HCT116 (cell line): ENCODE measurements at regions not wholly inside any gene's neighbourhood (a gene's known extent, or its start where the extent isn't known, plus 50 kb on each side); places are given as distances from the start of the nearest gene placed in this dataset.

Source experiments
- ATAC-seq: fragments of 200-7000 bp; cut with Tn5 transposase; 2 replicates; pipeline ENCODE4 v1.9.1; 2020; ENCODE audit warnings: mild to moderate bottlenecking, moderate library complexity
- BruUV-seq: library from RNA; stranded (reverse); fragments of 400-500 nt; replicated peaks from 2 replicates; lab custom pipeline; 2021; lab: Mats Ljungman, UMichigan
- CTCF ChIA-PET: fragments of 300-600 bp; sonication (Branson Sonifier 250); formaldehyde crosslinking; loops from one replicate; lab custom pipeline; 2021; ENCODE audit warnings: antibody characterized with exemption; lab: Charles Lee
- POLR2A ChIA-PET: fragments of 300-600, 350-600 bp; sonication (Branson Sonifier 250); formaldehyde crosslinking; loops from one replicate; lab custom pipeline; 2021; ENCODE audit warnings: antibody characterized with exemption; lab: Charles Lee
- RAD21 ChIA-PET, 2 experiments: fragments of 300-600 bp; sonication (Branson Sonifier 250); formaldehyde crosslinking; loops; one replicate each; lab custom pipeline; 2023; ENCODE audit warnings: low total read pairs in 2 of 2; ENCODE audit not compliant: uncharacterized antibody in 2 of 2, unreplicated experiment in 2 of 2, low non-redundant PET in 1 of 2; lab: Charles Lee
- DNase-seq: peaks from one replicate; pipeline ENCODE4 v3.0.0-alpha.2; 2010; ENCODE audit warnings: low read depth, low spot score
- H2AFZ ChIP-seq: fragments of 200-600 bp; shearing (Covaris generic), sonication (generic); 2 replicates; pipeline ENCODE4 v1.6.1; 2017; ENCODE audit warnings: low read depth, mixed run types, mixed read lengths, antibody characterized with exemption, low read length; ENCODE audit not compliant: poor library complexity, severe bottlenecking
- H3K27ac ChIP-seq: 2 replicates; pipeline ENCODE4 v1.5.1; 2012; ENCODE audit warnings: low read depth, low read length
- H3K27me3 ChIP-seq: fragments of 200-600 bp; sonication (generic); 2 replicates; pipeline ENCODE4 v1.6.1; 2016; ENCODE audit warnings: mixed run types, low read length, mixed read lengths; ENCODE audit not compliant: insufficient read depth
- H3K36me3 ChIP-seq, 2 experiments: fragments of 200-500 bp in 1 of 2; fragments of 200-600 bp in 1 of 2; sonication (Bioruptor generic) in 1 of 2; sonication (generic) in 1 of 2; 2 replicates each; pipeline versions ENCODE4 v1.5.1 to v1.6.1; 2014 to 2016; ENCODE audit warnings: low read length in 2 of 2, inconsistent platforms in 1 of 2, mixed read lengths in 1 of 2, mixed run types in 1 of 2; ENCODE audit not compliant: insufficient read depth in 2 of 2, control insufficient read depth in 1 of 2
- H3K4me1 ChIP-seq, 2 experiments: fragments of 200-600 bp in 1 of 2; sonication (generic) in 1 of 2; 2 replicates each; pipeline versions ENCODE4 v1.5.1 to v1.6.1; 2012 to 2017; ENCODE audit warnings: low read length in 2 of 2, inconsistent platforms in 1 of 2, mild to moderate bottlenecking in 1 of 2, mixed read lengths in 1 of 2, mixed run types in 1 of 2, moderate library complexity in 1 of 2; ENCODE audit not compliant: insufficient read depth in 2 of 2, control insufficient read depth in 1 of 2
- H3K4me2 ChIP-seq: fragments of 200-600 bp; sonication (generic); 2 replicates; pipeline ENCODE4 v1.6.1; 2017; ENCODE audit warnings: mixed run types, low read length, mixed read lengths
- H3K4me3 ChIP-seq, 2 experiments: fragments of 200-600 bp in 1 of 2; sonication (generic) in 1 of 2; replicated peaks in 1 of 2; 2 replicates each; pipeline ENCODE4 v1.5.1; 2011 to 2016; ENCODE audit warnings: low read length in 2 of 2, control low read depth in 1 of 2, low read depth in 1 of 2, mild to moderate bottlenecking in 1 of 2, mixed read lengths in 1 of 2, mixed run types in 1 of 2
- H3K79me2 ChIP-seq: fragments of 200-600 bp; sonication (generic); 2 replicates; pipeline ENCODE4 v1.6.1; 2017; ENCODE audit warnings: mild to moderate bottlenecking, mixed run types, low read length, moderate library complexity, mixed read lengths; ENCODE audit not compliant: insufficient read depth
- H3K9ac ChIP-seq: fragments of 200-600 bp; sonication (generic); 2 replicates; pipeline ENCODE4 v1.6.1; 2016; ENCODE audit warnings: low read length, mixed read lengths
- H3K9me2 ChIP-seq: fragments of 200-600 bp; sonication (generic), shearing (Covaris generic); 2 replicates; pipeline ENCODE4 v1.6.1; 2017; ENCODE audit warnings: mixed run types, mild to moderate bottlenecking, moderate library complexity; ENCODE audit not compliant: insufficient read depth
- H3K9me3 ChIP-seq, 2 experiments: fragments of 200-500 bp in 1 of 2; fragments of 200-600 bp in 1 of 2; sonication (Bioruptor generic) in 1 of 2; sonication (generic) in 1 of 2; 2 replicates each; pipeline ENCODE4 v1.6.1; 2014 to 2017; ENCODE audit warnings: low read length in 2 of 2, mixed read lengths in 2 of 2, inconsistent platforms in 1 of 2, low read depth in 1 of 2, mild to moderate bottlenecking in 1 of 2, mixed run types in 1 of 2, moderate library complexity in 1 of 2; ENCODE audit not compliant: control insufficient read depth in 1 of 2, insufficient read depth in 1 of 2
- H4K20me1 ChIP-seq: fragments of 200-600 bp; sonication (generic), shearing (Covaris generic); 2 replicates; pipeline ENCODE4 v1.6.1; 2017; ENCODE audit warnings: mixed run types, mild to moderate bottlenecking, moderate library complexity; ENCODE audit not compliant: insufficient read depth
- CBX3 ChIP-seq: IDR thresholded peaks from 2 replicates; pipeline ENCODE4 v1.6.1; 2012; ENCODE audit warnings: low read depth
- CEBPB ChIP-seq: IDR thresholded peaks from 2 replicates; pipeline ENCODE4 v1.6.1; 2012; ENCODE audit warnings: low read depth
- CTCF ChIP-seq, 3 experiments: fragments of 200-600 bp in 1 of 3; sonication (generic) in 1 of 3; IDR thresholded peaks in 2 of 3; conservative IDR thresholded peaks in 1 of 3; 2 replicates each; pipeline ENCODE4 v1.5.1; 2012 to 2017; ENCODE audit warnings: low read depth in 2 of 3, low read length in 2 of 3, antibody characterized with exemption in 1 of 3, borderline replicate concordance in 1 of 3, control low read depth in 1 of 3, mild to moderate bottlenecking in 1 of 3, mixed read lengths in 1 of 3, mixed run types in 1 of 3, moderate library complexity in 1 of 3; ENCODE audit not compliant: insufficient read depth in 1 of 3
- ELF1 ChIP-seq: IDR thresholded peaks from 2 replicates; pipeline ENCODE4 v1.6.1; 2012; ENCODE audit warnings: low read depth, borderline replicate concordance
- FOSL1 ChIP-seq: IDR thresholded peaks from 2 replicates; pipeline ENCODE4 v1.6.1; 2012; ENCODE audit warnings: low read depth
- JUND ChIP-seq: IDR thresholded peaks from 2 replicates; pipeline ENCODE4 v1.6.1; 2012
- MAX ChIP-seq: IDR thresholded peaks from 2 replicates; pipeline ENCODE4 v1.6.1; 2012
- POLR2A ChIP-seq: IDR thresholded peaks from 2 replicates; pipeline ENCODE4 v1.7.0; 2011; ENCODE audit warnings: borderline replicate concordance; ENCODE audit not compliant: insufficient read depth, insufficient read length; ENCODE audit errors: extremely low read depth
- RAD21 ChIP-seq: IDR thresholded peaks from 2 replicates; pipeline ENCODE4 v1.6.1; 2012; ENCODE audit warnings: low read depth, mild to moderate bottlenecking
- SIN3A ChIP-seq: IDR thresholded peaks from 2 replicates; pipeline ENCODE4 v1.6.1; 2012; ENCODE audit warnings: low read depth
- SP1 ChIP-seq: IDR thresholded peaks from 2 replicates; pipeline ENCODE4 v1.6.1; 2012; ENCODE audit warnings: low read depth
- TCF7L2 ChIP-seq: IDR thresholded peaks from 2 replicates; pipeline ENCODE4 v1.7.0; 2011; ENCODE audit warnings: borderline replicate concordance, inconsistent platforms; ENCODE audit not compliant: insufficient read depth, insufficient read length; ENCODE audit errors: extremely low read depth
- ZBTB33 ChIP-seq: IDR thresholded peaks from 2 replicates; pipeline ENCODE4 v1.6.1; 2011; ENCODE audit warnings: mild to moderate bottlenecking, low read length, moderate library complexity; ENCODE audit not compliant: insufficient replicate concordance; ENCODE audit errors: extremely low read depth
- intact Hi-C: fragments of 100-400 bp; cut with micrococcal nuclease; formaldehyde crosslinking; loops from 2 replicates; pipeline ENCODE4 v1.10.0; 2022

- ChIA-PET CTCF (no interaction called here), RAD21 (no interaction called here)
- Histone ChIP-seq H3K4me2 (no peak overlapping the region), H2AFZ (no peak overlapping the region), H3K9ac (no peak overlapping the region), H4K20me1 (no peaks in the 10 kb centered on the region), H3K27ac (no peak overlapping the region), H3K9me3 (no peaks in the 10 kb centered on the region; a peak in 1 of 4 replicates), H3K4me1 (no peaks in the 10 kb centered on the region), H3K4me3 (no peak overlapping the region), H3K79me2 (no peaks in the 10 kb centered on the region), H3K9me2 (no peaks in the 10 kb centered on the region), H3K36me3 (no peaks in the 10 kb centered on the region)
- DNase-seq (no peak), ATAC-seq (no peak)
- no TSS peak for BruUV-seq
- intact Hi-C loops: no loop called here
- TF ChIP-seq CBX3: no peak
- no peak for TF ChIP-seq TCF7L2
- TF ChIP-seq JUND: no peak
- no peak for TF ChIP-seq CTCF (IDR thresholded peaks at IDR 0.05 in 2 of 3, conservative IDR thresholded peaks at IDR 0.05 in 1 of 3; ENCODE audit: borderline replicate concordance in 1 of 3, insufficient read depth in 1 of 3, low read depth in 2 of 3, low read length in 2 of 3)
- TF ChIP-seq FOSL1: no peak
- TF ChIP-seq ZBTB33: no peak
- no peak for TF ChIP-seq SP1
- TF ChIP-seq CEBPB: no peak
- TF ChIP-seq POLR2A: no peak
- no peak for TF ChIP-seq MAX
- TF ChIP-seq SIN3A: no peak
- no peak for TF ChIP-seq ELF1
- no peak for TF ChIP-seq RAD21
- TF ChIP-seq, all 23 proteins: peak for 0
- H3K27me3 ChIP-seq: no peaks in the 10 kb centered on the region
- POLR2A ChIA-PET: no interaction called here
Measured at GRCh38 chr14:98576463-98576862, 695.5 kb downstream of the BCL11B start.
